GM12864 (cell line): ENCODE measurements at regions not wholly inside any gene's neighbourhood (a gene's known extent, or its start where the extent isn't known, plus 50 kb on each side); places are given as distances from the start of the nearest gene placed in this dataset.

ENCODE experiments used
- DNase-seq: peaks from one replicate; pipeline ENCODE4 v3.0.0-alpha.2; 2011; ENCODE audit warnings: low read depth
- H3K4me3 ChIP-seq: 2 replicates; pipeline ENCODE4 v1.5.1; 2011; ENCODE audit warnings: mild to moderate bottlenecking, low read depth, low read length, control low read depth
- CTCF ChIP-seq: IDR thresholded peaks from 2 replicates; pipeline ENCODE4 v1.5.1; 2011; ENCODE audit warnings: low read depth, mild to moderate bottlenecking, moderate library complexity, low read length, control low read depth, inconsistent platforms; ENCODE audit errors: missing control alignments

GRCh38 chr16:73214825-73215677 is 167.1 kb upstream of the ZFHX3 start:
- H3K4me3 ChIP-seq: no peak overlapping the region
- DNase-seq: no peak
- no peak for TF ChIP-seq CTCF

GRCh38 chr16:73213732-73214455 is 166.0 kb upstream of the ZFHX3 start:
- no peak for TF ChIP-seq CTCF
- DNase-seq: no peak
- H3K4me3 ChIP-seq: no peak overlapping the region

- DNase-seq: no peak
- no peak for TF ChIP-seq CTCF
- no peak overlapping the region for H3K4me3 ChIP-seq
Observed at GRCh38 chr16:73212431-73212830, 164.5 kb upstream of the ZFHX3 start.

- no peak overlapping the region for H3K4me3 ChIP-seq
- TF ChIP-seq CTCF: no peak
- no peak for DNase-seq
Observed at GRCh38 chr16:73210686-73211085, 162.8 kb upstream of the ZFHX3 start.

DNA sequence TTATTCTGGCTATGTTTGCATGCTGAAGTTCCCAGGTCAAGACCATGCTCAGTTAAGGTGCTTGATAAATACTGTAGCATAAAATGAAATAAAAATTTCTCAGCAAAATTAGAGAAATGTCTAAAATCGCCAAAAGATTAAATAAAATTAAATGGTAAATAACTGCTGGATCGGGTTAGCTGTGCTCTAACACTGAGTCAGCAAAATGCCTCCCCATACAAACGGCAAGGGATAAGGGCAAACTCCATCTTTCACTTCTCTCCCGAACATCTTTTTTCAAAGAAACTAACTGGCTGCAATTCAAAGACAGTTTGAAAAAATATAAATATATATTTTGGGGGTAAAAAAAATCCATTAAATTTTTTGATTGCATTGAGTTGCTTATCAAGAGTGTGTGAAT is 162.2 kb upstream of the ZFHX3 start:
- no peak for DNase-seq
- no peak overlapping the region for H3K4me3 ChIP-seq
- TF ChIP-seq CTCF: no peak

- TF ChIP-seq CTCF: no peak
- DNase-seq: no peak
- H3K4me3 ChIP-seq: no peak overlapping the region
Observed at GRCh38 chr16:73209190-73209589, 161.3 kb upstream of the ZFHX3 start.
